ENCODE measurements at regions not wholly inside any gene's neighbourhood (a gene's known extent, or its start where the extent isn't known, plus 50 kb on each side); places are given as distances from the start of the nearest gene placed in this dataset.

DNA sequence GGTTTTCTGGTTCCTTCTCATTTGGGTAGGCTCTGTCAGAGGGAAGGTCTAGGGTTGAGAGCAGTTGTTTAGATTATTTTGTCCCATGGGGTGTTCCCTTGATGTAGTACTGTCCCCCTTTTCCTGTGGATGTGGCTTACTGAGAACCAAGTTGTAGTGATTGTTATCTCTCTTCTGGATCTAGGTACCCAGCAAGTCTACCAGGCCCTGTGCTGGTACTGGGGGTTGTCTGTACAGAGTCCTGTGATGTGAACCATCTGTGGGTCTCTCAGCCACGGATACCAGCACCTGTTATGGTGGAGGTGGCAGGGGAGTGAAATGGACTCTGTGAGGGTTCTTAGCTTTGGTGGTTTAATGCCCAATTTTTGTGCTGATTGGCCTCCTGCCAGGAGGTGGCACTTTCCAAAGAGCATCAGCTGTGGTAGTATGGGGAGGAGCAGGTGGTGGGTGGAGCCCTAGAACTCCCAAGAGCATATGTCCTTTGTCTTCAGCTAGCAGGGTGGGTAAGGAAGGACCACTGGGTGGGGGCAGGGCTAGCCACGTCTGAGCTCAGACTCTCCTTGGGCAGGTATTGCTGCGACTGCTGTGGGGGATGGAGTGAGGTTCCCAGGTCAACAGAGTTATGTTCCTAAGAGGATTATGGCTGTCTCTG lies 179.3 kb upstream of the BTG1 start:
- H3K4me3 ChIP-seq (ENCODE audit: low read depth in 1 of 2, low read length in 2 of 2): no peak overlapping the region
- H3K27me3 ChIP-seq (ENCODE audit: control insufficient read depth in 1 of 2, insufficient read depth in 2 of 2, low read length in 2 of 2): no peaks in the 10 kb centered on the region
- no peak overlapping the region for H3K9ac ChIP-seq (ENCODE audit: low read depth in 1 of 2, low read length in 2 of 2)
- H3K27ac ChIP-seq (ENCODE audit: low read depth, low read length): no peak overlapping the region
- H3K36me3 ChIP-seq (ENCODE audit: control insufficient read depth in 1 of 2, insufficient read depth in 2 of 2, low read length in 2 of 2): no peaks in the 10 kb centered on the region
- H3K9me3 ChIP-seq (ENCODE audit: control insufficient read depth in 1 of 2, low read length in 2 of 2): no peaks in the 10 kb centered on the region
- no peaks in the 10 kb centered on the region for H3K4me1 ChIP-seq (ENCODE audit: control insufficient read depth in 1 of 2, insufficient read depth in 2 of 2, low read length in 2 of 2)

DNA sequence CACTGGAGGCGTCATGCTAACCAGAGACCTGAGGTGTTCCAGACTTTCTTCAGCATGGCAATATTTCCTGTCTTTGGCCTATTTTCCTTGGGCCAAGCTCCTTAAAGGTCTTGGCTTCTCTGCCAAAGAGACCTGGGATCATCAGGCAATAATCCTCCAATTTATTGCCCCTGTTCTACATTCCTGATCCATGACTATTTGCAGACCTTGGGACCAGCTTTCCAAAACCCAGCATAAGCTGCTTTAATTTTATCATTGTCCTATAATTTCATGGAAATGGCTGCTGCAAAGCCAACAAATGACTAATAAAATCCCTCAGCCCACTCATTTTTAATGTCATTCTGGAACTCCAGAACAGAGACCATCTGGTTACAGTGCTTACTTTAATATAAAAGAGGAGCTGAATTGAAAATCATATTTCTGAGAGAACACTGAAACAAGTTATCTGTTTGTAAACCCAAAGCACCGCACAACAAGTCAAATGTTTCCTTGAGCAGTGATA lies 166.9 kb upstream of the BTG1 start:
- Histone ChIP-seq H3K4me3 (ENCODE audit: low read depth in 1 of 2, low read length in 2 of 2) (no peak overlapping the region), H3K27ac (ENCODE audit: low read depth, low read length) (no peak overlapping the region), H3K9me3 (ENCODE audit: control insufficient read depth in 1 of 2, low read length in 2 of 2) (no peaks in the 10 kb centered on the region), H3K27me3 (ENCODE audit: control insufficient read depth in 1 of 2, insufficient read depth in 2 of 2, low read length in 2 of 2) (no peaks in the 10 kb centered on the region), H3K4me1 (ENCODE audit: control insufficient read depth in 1 of 2, insufficient read depth in 2 of 2, low read length in 2 of 2) (no peaks in the 10 kb centered on the region), H3K36me3 (ENCODE audit: control insufficient read depth in 1 of 2, insufficient read depth in 2 of 2, low read length in 2 of 2) (no peaks in the 10 kb centered on the region), H3K9ac (ENCODE audit: low read depth in 1 of 2, low read length in 2 of 2) (no peak overlapping the region)

DNA sequence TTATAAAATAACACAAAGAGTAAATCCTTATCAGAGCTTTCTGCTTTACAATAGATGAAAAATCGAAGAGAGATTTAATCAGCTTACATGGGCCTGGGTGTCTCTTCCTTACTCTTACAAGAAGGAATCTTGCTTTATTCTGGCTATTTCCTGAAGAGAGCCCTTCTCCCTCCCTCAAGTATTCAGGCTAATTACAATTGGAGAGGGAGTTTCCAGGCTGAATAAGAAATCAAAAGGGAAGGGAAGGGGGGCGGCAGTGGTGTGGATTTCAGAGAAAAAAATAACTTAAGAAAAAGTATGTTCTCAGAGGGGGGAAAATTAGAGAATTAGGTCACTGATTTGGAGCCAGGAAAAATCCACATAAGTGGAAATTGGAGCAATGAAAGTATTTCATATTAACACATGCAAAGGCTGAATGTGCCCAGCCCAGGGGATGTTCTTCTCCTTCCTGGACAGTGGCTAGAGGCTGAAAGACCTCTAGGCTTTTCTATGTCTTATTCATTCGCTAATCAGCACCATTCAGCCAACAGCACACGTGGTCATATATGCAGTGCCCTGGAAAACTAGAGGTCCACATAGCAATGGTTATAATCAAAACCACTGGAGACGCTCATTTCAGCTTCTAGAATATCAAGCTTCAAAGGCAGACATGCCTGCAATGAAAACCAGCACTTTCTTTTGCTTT lies 158.9 kb upstream of the BTG1 start:
- Histone ChIP-seq H3K4me1 (ENCODE audit: control insufficient read depth in 1 of 2, insufficient read depth in 2 of 2, low read length in 2 of 2) (no peaks in the 10 kb centered on the region), H3K27ac (ENCODE audit: low read depth, low read length) (no peak overlapping the region), H3K9ac (ENCODE audit: low read depth in 1 of 2, low read length in 2 of 2) (no peak overlapping the region), H3K27me3 (ENCODE audit: control insufficient read depth in 1 of 2, insufficient read depth in 2 of 2, low read length in 2 of 2) (no peaks in the 10 kb centered on the region), H3K36me3 (ENCODE audit: control insufficient read depth in 1 of 2, insufficient read depth in 2 of 2, low read length in 2 of 2) (no peaks in the 10 kb centered on the region), H3K4me3 (ENCODE audit: low read depth in 1 of 2, low read length in 2 of 2) (no peak overlapping the region), H3K9me3 (ENCODE audit: control insufficient read depth in 1 of 2, low read length in 2 of 2) (no peaks in the 10 kb centered on the region)

- no peaks in the 10 kb centered on the region for H3K9me3 ChIP-seq (ENCODE audit: control insufficient read depth in 1 of 2, low read length in 2 of 2)
- no peaks in the 10 kb centered on the region for H3K4me1 ChIP-seq (ENCODE audit: control insufficient read depth in 1 of 2, insufficient read depth in 2 of 2, low read length in 2 of 2)
- no peak overlapping the region for H3K27ac ChIP-seq (ENCODE audit: low read depth, low read length)
- no peaks in the 10 kb centered on the region for H3K27me3 ChIP-seq (ENCODE audit: control insufficient read depth in 1 of 2, insufficient read depth in 2 of 2, low read length in 2 of 2)
- H3K4me3 ChIP-seq (ENCODE audit: low read depth in 1 of 2, low read length in 2 of 2): no peak overlapping the region
- H3K36me3 ChIP-seq (ENCODE audit: control insufficient read depth in 1 of 2, insufficient read depth in 2 of 2, low read length in 2 of 2): no peaks in the 10 kb centered on the region
- H3K9ac ChIP-seq (ENCODE audit: low read depth in 1 of 2, low read length in 2 of 2): no peak overlapping the region
Observed at GRCh38 chr12:92302041-92302829, 156.6 kb upstream of the BTG1 start.

- no peaks in the 10 kb centered on the region for H3K36me3 ChIP-seq (ENCODE audit: control insufficient read depth in 1 of 2, insufficient read depth in 2 of 2, low read length in 2 of 2)
- H3K27me3 ChIP-seq (ENCODE audit: control insufficient read depth in 1 of 2, insufficient read depth in 2 of 2, low read length in 2 of 2): no peaks in the 10 kb centered on the region
Observed at GRCh38 chr12:92301356-92301755, 155.7 kb upstream of the BTG1 start.

GRCh38 chr12:92300777-92301176 lies 155.1 kb upstream of the BTG1 start:
- no peak overlapping the region for H3K4me3 ChIP-seq (ENCODE audit: low read depth in 1 of 2, low read length in 2 of 2)
- no peaks in the 10 kb centered on the region for H3K36me3 ChIP-seq (ENCODE audit: control insufficient read depth in 1 of 2, insufficient read depth in 2 of 2, low read length in 2 of 2)
- H3K27ac ChIP-seq (ENCODE audit: low read depth, low read length): no peak overlapping the region
- no peak overlapping the region for H3K9ac ChIP-seq (ENCODE audit: low read depth in 1 of 2, low read length in 2 of 2)
- H3K9me3 ChIP-seq (ENCODE audit: control insufficient read depth in 1 of 2, low read length in 2 of 2): no peaks in the 10 kb centered on the region
- no peaks in the 10 kb centered on the region for H3K4me1 ChIP-seq (ENCODE audit: control insufficient read depth in 1 of 2, insufficient read depth in 2 of 2, low read length in 2 of 2)
- H3K27me3 ChIP-seq (ENCODE audit: control insufficient read depth in 1 of 2, insufficient read depth in 2 of 2, low read length in 2 of 2): no peaks in the 10 kb centered on the region

More at GRCh38 chr12:92301356-92301755, 155.7 kb upstream of the BTG1 start:
- H3K9me3 ChIP-seq (ENCODE audit: control insufficient read depth in 1 of 2, low read length in 2 of 2): no peaks in the 10 kb centered on the region
- H3K4me3 ChIP-seq (ENCODE audit: low read depth in 1 of 2, low read length in 2 of 2): no peak overlapping the region
- H3K4me1 ChIP-seq (ENCODE audit: control insufficient read depth in 1 of 2, insufficient read depth in 2 of 2, low read length in 2 of 2): no peaks in the 10 kb centered on the region
- no peak overlapping the region for H3K9ac ChIP-seq (ENCODE audit: low read depth in 1 of 2, low read length in 2 of 2)
- H3K27ac ChIP-seq (ENCODE audit: low read depth, low read length): no peak overlapping the region

- no peaks in the 10 kb centered on the region for H3K9me3 ChIP-seq (ENCODE audit: control insufficient read depth in 1 of 2, low read length in 2 of 2)
- no peak overlapping the region for H3K4me3 ChIP-seq (ENCODE audit: low read depth in 1 of 2, low read length in 2 of 2)
- H3K9ac ChIP-seq (ENCODE audit: low read depth in 1 of 2, low read length in 2 of 2): no peak overlapping the region
- H3K36me3 ChIP-seq (ENCODE audit: control insufficient read depth in 1 of 2, insufficient read depth in 2 of 2, low read length in 2 of 2): no peaks in the 10 kb centered on the region
- no peaks in the 10 kb centered on the region for H3K4me1 ChIP-seq (ENCODE audit: control insufficient read depth in 1 of 2, insufficient read depth in 2 of 2, low read length in 2 of 2)
- H3K27ac ChIP-seq (ENCODE audit: low read depth, low read length): no peak overlapping the region
- H3K27me3 ChIP-seq (ENCODE audit: control insufficient read depth in 1 of 2, insufficient read depth in 2 of 2, low read length in 2 of 2): no peaks in the 10 kb centered on the region
Observed at GRCh38 chr12:92299744-92300143, 154.1 kb upstream of the BTG1 start.

DNA sequence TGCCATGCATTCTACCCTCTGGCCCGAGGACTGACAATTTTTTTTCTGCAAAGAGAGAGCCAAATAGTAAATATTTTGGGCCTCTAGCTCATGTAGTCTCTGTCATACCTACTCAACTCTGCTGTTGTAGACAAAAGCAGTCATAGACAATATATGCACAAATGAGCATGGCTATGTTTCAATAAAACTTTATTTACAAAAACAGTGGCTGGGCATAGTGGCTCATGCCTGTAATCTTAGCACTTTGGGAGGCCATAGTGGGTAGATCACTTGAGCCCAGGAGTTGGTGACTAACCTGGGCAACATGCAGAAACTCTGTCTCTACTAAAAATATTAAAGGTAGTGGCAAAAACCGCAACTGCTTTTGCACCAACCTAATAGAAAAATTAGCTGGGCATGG lies 153.7 kb upstream of the BTG1 start:
- no peak overlapping the region for H3K9ac ChIP-seq (ENCODE audit: low read depth in 1 of 2, low read length in 2 of 2)
- H3K4me3 ChIP-seq (ENCODE audit: low read depth in 1 of 2, low read length in 2 of 2): no peak overlapping the region
- no peaks in the 10 kb centered on the region for H3K4me1 ChIP-seq (ENCODE audit: control insufficient read depth in 1 of 2, insufficient read depth in 2 of 2, low read length in 2 of 2)
- H3K27ac ChIP-seq (ENCODE audit: low read depth, low read length): no peak overlapping the region
- no peaks in the 10 kb centered on the region for H3K27me3 ChIP-seq (ENCODE audit: control insufficient read depth in 1 of 2, insufficient read depth in 2 of 2, low read length in 2 of 2)
- H3K9me3 ChIP-seq (ENCODE audit: control insufficient read depth in 1 of 2, low read length in 2 of 2): no peaks in the 10 kb centered on the region
- no peaks in the 10 kb centered on the region for H3K36me3 ChIP-seq (ENCODE audit: control insufficient read depth in 1 of 2, insufficient read depth in 2 of 2, low read length in 2 of 2)

DNA sequence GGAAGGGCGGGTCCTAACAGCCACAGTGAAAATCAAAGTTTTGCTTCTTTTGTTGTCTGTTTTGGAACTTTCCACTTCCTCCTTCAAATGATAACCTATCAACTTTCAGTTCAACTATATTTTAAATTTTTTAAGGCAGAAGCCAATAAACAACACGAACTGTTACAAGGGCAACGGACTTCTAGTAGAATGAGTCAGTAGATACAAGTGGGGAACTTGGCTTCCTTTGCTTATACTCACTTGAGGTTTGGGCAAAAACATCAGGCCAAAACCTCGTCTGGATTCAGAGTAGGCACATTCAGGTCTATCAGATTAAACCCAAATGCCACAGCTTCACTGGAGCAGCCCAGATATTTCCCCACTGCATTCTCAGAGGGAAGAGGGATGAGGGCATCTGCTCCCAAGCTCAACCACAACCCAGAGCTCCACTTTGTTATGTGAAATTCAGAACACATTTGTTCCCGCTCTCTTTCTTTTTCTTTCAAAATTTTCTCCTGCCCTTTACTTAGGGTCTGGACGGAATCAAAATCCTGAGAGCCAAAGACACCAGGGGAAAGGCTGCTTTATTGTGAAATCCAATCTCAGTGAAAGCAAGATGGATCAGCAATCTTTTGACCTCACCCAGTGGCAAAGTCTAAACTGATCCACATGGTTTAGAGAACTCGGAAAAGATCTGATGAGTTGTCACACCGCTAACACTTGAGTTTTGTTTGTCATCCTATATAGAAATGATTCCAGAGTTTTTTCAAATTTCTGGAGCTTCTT lies 152.5 kb upstream of the BTG1 start:
- no peak overlapping the region for H3K27ac ChIP-seq (ENCODE audit: low read depth, low read length)
- no peaks in the 10 kb centered on the region for H3K4me1 ChIP-seq (ENCODE audit: control insufficient read depth in 1 of 2, insufficient read depth in 2 of 2, low read length in 2 of 2)
- H3K9ac ChIP-seq (ENCODE audit: low read depth in 1 of 2, low read length in 2 of 2): no peak overlapping the region

More for the DNA sequence above, 152.5 kb upstream of the BTG1 start:
- Histone ChIP-seq H3K4me3 (ENCODE audit: low read depth in 1 of 2, low read length in 2 of 2) (no peak overlapping the region), H3K27me3 (ENCODE audit: control insufficient read depth in 1 of 2, insufficient read depth in 2 of 2, low read length in 2 of 2) (no peaks in the 10 kb centered on the region), H3K36me3 (ENCODE audit: control insufficient read depth in 1 of 2, insufficient read depth in 2 of 2, low read length in 2 of 2) (no peaks in the 10 kb centered on the region), H3K9me3 (ENCODE audit: control insufficient read depth in 1 of 2, low read length in 2 of 2) (no peaks in the 10 kb centered on the region)

All from duodenal mucosa (tissue), 2 donors.